Neural cell (in vitro differentiated cells): ENCODE measurements at regions not wholly inside any gene's neighbourhood (a gene's known extent, or its start where the extent isn't known, plus 50 kb on each side); places are given as distances from the start of the nearest gene placed in this dataset.

Experiments used
- CTCF ChIP-seq: fragments of 450-650 bp; IDR thresholded peaks from 2 replicates; pipeline ENCODE4 v1.5.1; 2014; ENCODE audit warnings: antibody characterized with exemption, mild to moderate bottlenecking, moderate library complexity; ENCODE audit not compliant: poor library complexity, severe bottlenecking
- EP300 ChIP-seq: fragments of 450-650 bp; conservative IDR thresholded peaks from 2 replicates; pipeline ENCODE4 v1.6.1; 2014; ENCODE audit warnings: antibody characterized with exemption, mild to moderate bottlenecking, moderate library complexity; ENCODE audit not compliant: poor library complexity, severe bottlenecking
- MXI1 ChIP-seq: fragments of 450-650 bp; conservative IDR thresholded peaks from 2 replicates; pipeline ENCODE4 v1.6.1; 2014; ENCODE audit warnings: antibody characterized with exemption, mild to moderate bottlenecking; ENCODE audit not compliant: poor library complexity, severe bottlenecking
- POLR2AphosphoS5 ChIP-seq: IDR thresholded peaks from 2 replicates; pipeline ENCODE4 v1.6.1; 2012
- REST ChIP-seq: IDR thresholded peaks from 2 replicates; pipeline ENCODE4 v1.6.1; 2012; ENCODE audit warnings: borderline replicate concordance

GRCh38 chr18:45255197-45255890, 359.9 kb upstream of the SLC14A2 start:
- no peak for TF ChIP-seq CTCF
- TF ChIP-seq EP300, result no peak
- no peak for TF ChIP-seq REST
- TF ChIP-seq MXI1, result no peak
- no peak for TF ChIP-seq POLR2AphosphoS5
